MCF 10A (cell line): ENCODE measurements at regions not wholly inside any gene's neighbourhood (a gene's known extent, or its start where the extent isn't known, plus 50 kb on each side); places are given as distances from the start of the nearest gene placed in this dataset.

ENCODE experiments used
- BruUV-seq: library from RNA; stranded (reverse); fragments of 400-500 nt; replicated peaks from 2 replicates; lab custom pipeline; 2021; lab: Mats Ljungman, UMichigan
- CTCF ChIA-PET: fragments of 300-600 bp; sonication (Branson Sonifier 250); formaldehyde crosslinking; extraction: SDS; loops from one replicate; lab custom pipeline; 2021; ENCODE audit warnings: antibody characterized with exemption, inconsistent platforms; lab: Yijun Ruan, JAX
- POLR2A ChIA-PET: fragments of 300-600, 350-650 bp; sonication (Branson Sonifier 250); formaldehyde crosslinking; extraction: SDS; loops from one replicate; lab custom pipeline; 2020; ENCODE audit warnings: antibody characterized with exemption, inconsistent platforms; lab: Yijun Ruan, JAX
- DNase-seq: peaks from one replicate; pipeline ENCODE4 v3.0.0-alpha.2; 2018; ENCODE audit not compliant: unreplicated experiment
- H3K27ac Mint-ChIP-seq: one replicate; pipeline ENCODE4 v1.8.0; 2022; ENCODE audit warnings: mild to moderate bottlenecking, low read depth, mixed read lengths; ENCODE audit not compliant: unreplicated experiment
- H3K27me3 Mint-ChIP-seq: one replicate; pipeline ENCODE4 v1.8.0; 2022; ENCODE audit warnings: mixed read lengths; ENCODE audit not compliant: insufficient read depth, unreplicated experiment
- H3K36me3 Mint-ChIP-seq: one replicate; pipeline ENCODE4 v1.8.0; 2022; ENCODE audit warnings: mild to moderate bottlenecking, moderate library complexity, mixed read lengths; ENCODE audit not compliant: insufficient read depth, unreplicated experiment
- H3K4me1 Mint-ChIP-seq: one replicate; pipeline ENCODE4 v1.8.0; 2022; ENCODE audit warnings: mixed read lengths; ENCODE audit not compliant: insufficient read depth, unreplicated experiment
- H3K4me3 Mint-ChIP-seq: one replicate; pipeline ENCODE4 v1.8.0; 2022; ENCODE audit warnings: mild to moderate bottlenecking, moderate library complexity, mixed read lengths; ENCODE audit not compliant: unreplicated experiment
- H3K9me3 Mint-ChIP-seq: one replicate; pipeline ENCODE4 v1.8.0; 2022; ENCODE audit warnings: mixed read lengths; ENCODE audit not compliant: unreplicated experiment
- intact Hi-C: fragments of 100-400 bp; cut with micrococcal nuclease; formaldehyde crosslinking; loops from 2 replicates; pipeline ENCODE4 v1.14.1; 2022
- TF ChIP-seq, protein P1 (sequence below): fragments of 200-600 bp; IDR thresholded peaks from one replicate; pipeline ENCODE4 v1.8.0; 2022; ENCODE audit warnings: antibody characterized with exemption, mild to moderate bottlenecking; ENCODE audit not compliant: unreplicated experiment

DNA sequence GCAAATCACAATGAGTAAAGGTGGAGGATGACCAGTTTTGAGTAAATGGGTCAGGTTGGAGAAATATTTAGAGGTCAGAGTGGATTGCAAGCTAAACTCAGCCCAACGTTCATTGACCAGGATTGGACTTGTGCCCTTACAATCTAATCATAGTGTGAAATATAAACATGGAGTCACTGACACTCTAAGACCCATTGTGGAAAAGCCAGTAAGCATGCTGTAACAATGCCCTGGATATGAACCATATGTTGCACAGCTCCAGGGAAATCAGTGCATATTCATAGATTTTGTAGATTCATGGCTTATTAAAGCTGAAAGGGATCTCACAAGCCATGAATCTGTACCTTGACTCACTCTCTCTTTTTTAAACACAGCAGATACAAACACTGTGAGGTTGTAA lies 660.2 kb upstream of the LMCD1 start:
- no peaks in the 10 kb centered on the region for H3K4me1 Mint-ChIP-seq
- no peaks in the 10 kb centered on the region for H3K9me3 Mint-ChIP-seq
- H3K27ac Mint-ChIP-seq: no peak overlapping the region
- TF ChIP-seq, protein P1, sequence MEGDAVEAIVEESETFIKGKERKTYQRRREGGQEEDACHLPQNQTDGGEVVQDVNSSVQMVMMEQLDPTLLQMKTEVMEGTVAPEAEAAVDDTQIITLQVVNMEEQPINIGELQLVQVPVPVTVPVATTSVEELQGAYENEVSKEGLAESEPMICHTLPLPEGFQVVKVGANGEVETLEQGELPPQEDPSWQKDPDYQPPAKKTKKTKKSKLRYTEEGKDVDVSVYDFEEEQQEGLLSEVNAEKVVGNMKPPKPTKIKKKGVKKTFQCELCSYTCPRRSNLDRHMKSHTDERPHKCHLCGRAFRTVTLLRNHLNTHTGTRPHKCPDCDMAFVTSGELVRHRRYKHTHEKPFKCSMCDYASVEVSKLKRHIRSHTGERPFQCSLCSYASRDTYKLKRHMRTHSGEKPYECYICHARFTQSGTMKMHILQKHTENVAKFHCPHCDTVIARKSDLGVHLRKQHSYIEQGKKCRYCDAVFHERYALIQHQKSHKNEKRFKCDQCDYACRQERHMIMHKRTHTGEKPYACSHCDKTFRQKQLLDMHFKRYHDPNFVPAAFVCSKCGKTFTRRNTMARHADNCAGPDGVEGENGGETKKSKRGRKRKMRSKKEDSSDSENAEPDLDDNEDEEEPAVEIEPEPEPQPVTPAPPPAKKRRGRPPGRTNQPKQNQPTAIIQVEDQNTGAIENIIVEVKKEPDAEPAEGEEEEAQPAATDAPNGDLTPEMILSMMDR: no peak
- H3K4me3 Mint-ChIP-seq: no peak overlapping the region
- ChIA-PET POLR2A (interaction anchor here (1.2 kb wide), 1 partner anchor 9 kb away, joined by 3 read pairs; no protein-coding TSS in a partner anchor), CTCF (interaction anchor here (0.7 kb wide), 1 partner anchor 94 kb away, joined by 3 read pairs; no protein-coding TSS in a partner anchor)
- no peaks in the 10 kb centered on the region for H3K36me3 Mint-ChIP-seq
- intact Hi-C loops: no loop called here
- H3K27me3 Mint-ChIP-seq: no peaks in the 10 kb centered on the region
- no TSS peak for BruUV-seq
- no peak for DNase-seq

DNA sequence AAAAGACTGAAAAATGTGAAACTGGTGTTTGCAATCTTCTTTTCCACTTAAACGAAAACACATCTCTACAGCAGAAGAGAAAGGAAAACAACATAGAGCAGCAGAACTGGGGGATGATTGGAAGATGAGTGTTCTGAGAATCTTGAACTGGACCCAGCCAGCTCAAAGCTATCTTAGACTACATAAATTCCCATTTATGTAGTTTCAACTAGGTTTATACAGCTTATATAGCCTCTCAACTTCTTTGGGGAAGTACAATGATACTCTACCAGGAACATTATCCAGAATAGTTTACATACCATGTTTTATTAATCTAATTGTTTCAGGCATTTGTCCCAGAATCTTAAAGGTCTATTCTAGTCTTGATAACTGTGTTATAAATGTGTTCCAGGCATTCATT lies 658.2 kb upstream of the LMCD1 start:
- H3K27me3 Mint-ChIP-seq: no peaks in the 10 kb centered on the region
- TF ChIP-seq, protein P1: no peak
- no TSS peak for BruUV-seq
- no peaks in the 10 kb centered on the region for H3K9me3 Mint-ChIP-seq
- H3K4me1 Mint-ChIP-seq: no peaks in the 10 kb centered on the region
- intact Hi-C loops: no loop called here
- H3K4me3 Mint-ChIP-seq: no peak overlapping the region
- no peaks in the 10 kb centered on the region for H3K36me3 Mint-ChIP-seq
- no peak for DNase-seq
- ChIA-PET CTCF (interaction anchor here (0.7 kb wide), 1 partner anchor 652 kb away, joined by 3 read pairs; no protein-coding TSS in a partner anchor), POLR2A (no interaction called here)
- H3K27ac Mint-ChIP-seq: no peak overlapping the region

DNA sequence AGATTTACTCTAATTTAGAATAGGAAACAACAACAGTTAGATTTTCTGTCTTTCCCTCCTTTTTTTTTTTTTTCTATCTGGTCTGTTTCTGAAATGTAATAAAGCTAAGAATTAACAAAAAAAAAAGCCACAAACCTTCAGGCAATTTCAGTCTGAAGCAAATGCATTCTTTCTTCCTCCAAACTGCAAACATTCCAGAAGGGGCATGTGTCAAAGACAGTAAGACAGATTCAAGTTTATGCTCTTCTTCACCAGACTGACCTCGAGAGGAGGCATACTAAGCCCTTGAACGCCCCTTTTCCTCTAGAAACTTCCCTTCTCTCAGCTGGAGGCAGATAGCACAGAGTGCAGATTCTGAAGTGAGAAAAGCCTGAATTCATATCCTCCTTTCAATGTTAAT lies 654.6 kb upstream of the LMCD1 start:
- Mint-ChIP-seq H3K9me3 (no peaks in the 10 kb centered on the region), H3K36me3 (no peaks in the 10 kb centered on the region), H3K4me1 (no peaks in the 10 kb centered on the region), H3K27me3 (no peaks in the 10 kb centered on the region), H3K27ac (no peak overlapping the region), H3K4me3 (no peak overlapping the region)
- CTCF ChIA-PET: no interaction called here
- intact Hi-C loops: no loop called here
- POLR2A ChIA-PET: no interaction called here
- BruUV-seq: no TSS peak
- TF ChIP-seq, protein P1: no peak
- no peak for DNase-seq

DNA sequence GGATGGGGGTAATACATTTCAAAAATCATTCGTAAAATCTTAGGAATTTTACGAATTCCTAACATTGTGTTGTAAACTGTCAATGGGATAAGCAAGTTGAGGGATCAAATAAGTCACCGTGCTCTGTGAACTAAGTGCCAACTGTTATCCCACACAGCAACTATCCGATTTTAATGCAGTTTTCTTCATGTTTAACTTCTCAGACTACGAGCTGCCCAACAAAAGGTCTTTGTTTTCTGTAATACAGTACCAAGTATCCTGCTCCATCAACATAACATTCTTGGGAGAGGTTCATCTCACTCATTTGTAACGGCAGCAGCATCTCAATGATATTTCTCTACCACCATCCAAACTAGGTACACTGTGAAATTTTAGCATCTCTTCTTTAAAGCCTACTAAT lies 654.1 kb upstream of the LMCD1 start:
- intact Hi-C loops: no loop called here
- Mint-ChIP-seq H3K9me3 (no peaks in the 10 kb centered on the region), H3K36me3 (no peaks in the 10 kb centered on the region), H3K4me3 (no peak overlapping the region), H3K27ac (no peak overlapping the region), H3K4me1 (no peaks in the 10 kb centered on the region), H3K27me3 (no peaks in the 10 kb centered on the region)
- no peak for DNase-seq
- BruUV-seq: no TSS peak
- ChIA-PET POLR2A (no interaction called here), CTCF (no interaction called here)
- TF ChIP-seq, protein P1: no peak
